Non-pigmented ciliary epithelial cell (primary cell): ENCODE measurements at regions not wholly inside any gene's neighbourhood (a gene's known extent, or its start where the extent isn't known, plus 50 kb on each side); places are given as distances from the start of the nearest gene placed in this dataset.
A peak's percentile ranks its signal among the peaks of the same experiment; 100 is the strongest.

ENCODE experiments used
- DNase-seq: peaks from one replicate; pipeline ENCODE4 v3.0.0-alpha.2; 2010; ENCODE audit warnings: low read depth

DNA sequence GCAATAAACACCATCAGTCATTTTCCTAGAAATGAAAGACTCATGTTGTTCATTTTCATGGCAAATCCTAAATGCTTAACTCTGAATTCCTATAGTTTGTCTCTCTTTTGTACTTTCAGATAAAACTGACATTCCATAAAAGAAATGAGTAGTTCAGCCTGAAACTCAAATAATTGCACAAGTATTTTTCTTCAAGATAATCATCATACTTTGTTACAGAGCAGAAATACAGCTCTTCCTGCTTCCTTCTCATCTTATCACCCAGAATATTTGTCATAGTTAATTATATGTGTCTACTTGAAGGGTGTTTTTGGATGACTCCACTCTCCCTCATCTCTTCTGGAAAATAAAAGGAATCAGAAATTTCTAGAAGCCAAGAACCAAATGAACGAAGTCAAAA, 141.1 kb downstream of the HNMT start:
- no peak for DNase-seq

DNA sequence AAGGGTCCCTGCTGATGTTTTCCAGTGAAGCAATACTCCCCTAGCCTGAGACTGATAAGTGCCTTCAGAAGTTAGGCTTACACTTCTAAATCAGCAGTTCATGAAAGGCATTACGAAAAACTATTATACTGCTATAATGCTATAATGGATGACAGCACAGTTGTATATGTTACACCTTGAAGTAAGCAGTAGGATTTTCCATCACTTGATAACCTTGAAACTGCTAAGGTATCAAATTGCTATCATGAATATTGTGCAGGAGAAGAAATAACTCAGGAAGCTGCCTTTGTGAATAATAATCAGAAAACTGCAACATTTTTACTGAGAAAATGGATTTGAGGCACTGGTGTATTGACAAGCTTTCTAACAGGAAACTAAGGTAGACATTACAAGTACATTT, 142.3 kb downstream of the HNMT start:
- no peak for DNase-seq

DNA sequence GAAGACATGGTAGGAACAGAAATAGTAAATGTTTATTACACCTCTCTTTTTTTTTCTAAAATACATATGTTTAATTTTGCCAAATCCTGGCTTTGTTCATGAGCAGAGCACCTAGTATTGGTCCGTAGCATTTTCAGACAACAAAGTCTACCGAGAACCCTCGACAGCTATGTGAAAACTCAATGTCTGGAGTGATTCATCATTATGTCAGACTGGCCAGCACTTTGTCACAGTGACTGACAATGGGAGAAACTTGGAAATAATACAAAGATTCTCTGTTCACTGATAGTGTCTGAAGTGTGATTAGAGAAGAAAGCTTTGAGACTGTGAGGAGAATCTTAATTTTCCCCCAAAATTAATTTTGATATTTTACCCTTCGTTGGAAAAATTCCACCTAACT, 143.0 kb downstream of the HNMT start:
- DNase-seq: no peak

DNA sequence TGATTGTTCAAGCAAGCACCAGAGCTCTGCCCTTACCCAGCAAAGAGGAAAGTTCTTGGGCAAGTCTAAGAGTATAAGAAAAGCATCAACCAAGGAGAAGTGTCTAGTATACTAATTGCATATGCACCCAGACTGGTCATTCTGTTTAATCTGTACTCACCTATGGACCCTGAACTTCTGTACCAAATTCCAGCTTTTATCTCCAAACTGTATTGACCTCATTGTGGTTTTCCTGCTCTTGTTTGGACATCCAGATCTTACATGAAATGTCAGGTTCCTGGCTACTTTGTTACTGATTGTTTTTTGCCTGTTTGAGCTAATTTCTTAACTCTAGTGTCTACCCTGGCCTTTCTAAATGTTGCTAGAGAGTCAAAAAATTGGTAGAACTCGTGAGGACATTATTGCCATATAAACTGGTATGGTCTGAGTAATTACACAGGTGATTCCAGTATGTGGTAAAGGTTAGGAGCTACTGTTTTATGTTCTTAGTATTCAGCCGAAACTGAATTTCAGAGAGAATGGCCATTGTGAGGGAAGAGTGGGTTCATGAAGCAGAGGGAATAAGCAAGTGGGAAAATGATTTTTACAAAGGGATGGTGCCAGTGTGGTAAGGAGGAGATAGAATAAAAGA, 146.3 kb downstream of the HNMT start:
- no peak for DNase-seq

DNA sequence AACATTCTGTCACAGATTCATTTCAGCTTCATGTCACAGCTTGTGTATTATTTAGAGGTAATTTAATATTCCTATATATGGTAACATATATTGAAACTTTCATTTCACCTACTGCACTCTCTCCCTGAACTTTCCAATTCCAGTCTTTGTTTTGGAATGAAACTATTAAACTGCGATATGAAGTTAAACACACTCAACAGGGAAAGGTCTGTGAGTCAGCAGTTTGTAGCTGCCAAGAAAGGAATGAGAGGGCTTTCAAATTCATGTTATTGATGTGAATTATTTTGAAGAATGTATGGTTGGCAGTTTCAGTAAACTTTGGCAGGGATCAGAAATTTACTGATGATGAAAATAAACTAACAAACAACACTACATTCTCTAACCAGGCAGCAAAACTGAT, 148.3 kb downstream of the HNMT start:
- no peak for DNase-seq

DNA sequence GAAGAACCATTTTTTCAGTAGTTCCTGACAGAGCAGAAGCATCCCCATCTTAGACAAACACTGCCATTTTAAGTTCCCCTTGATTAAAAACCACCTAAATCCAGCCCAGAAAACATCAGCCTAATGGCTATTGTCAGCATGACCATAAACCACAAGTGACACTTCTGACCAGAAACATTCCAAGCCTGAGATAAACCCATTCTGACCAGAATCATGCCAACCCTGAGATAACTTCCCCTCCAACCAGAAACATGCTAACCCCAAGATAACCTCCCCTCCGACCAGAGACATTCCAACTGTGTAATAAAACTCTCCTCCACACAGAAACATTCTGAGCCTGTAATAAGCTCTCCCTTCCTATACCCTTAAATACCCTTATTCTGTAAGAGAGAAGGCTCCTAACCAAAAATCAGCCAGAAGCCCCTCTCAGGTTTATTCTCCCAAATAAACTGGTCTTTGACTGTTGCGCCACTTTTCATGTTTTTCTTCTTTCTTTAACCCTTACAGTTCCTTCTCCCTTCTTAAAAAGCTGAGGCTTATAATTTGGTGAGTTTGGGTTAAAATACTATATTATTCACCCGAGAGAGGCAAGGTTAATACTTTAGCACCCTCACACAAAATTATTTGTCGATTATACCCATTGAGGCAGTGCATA, 149.7 kb downstream of the HNMT start:
- DNase-seq: no peak

DNA sequence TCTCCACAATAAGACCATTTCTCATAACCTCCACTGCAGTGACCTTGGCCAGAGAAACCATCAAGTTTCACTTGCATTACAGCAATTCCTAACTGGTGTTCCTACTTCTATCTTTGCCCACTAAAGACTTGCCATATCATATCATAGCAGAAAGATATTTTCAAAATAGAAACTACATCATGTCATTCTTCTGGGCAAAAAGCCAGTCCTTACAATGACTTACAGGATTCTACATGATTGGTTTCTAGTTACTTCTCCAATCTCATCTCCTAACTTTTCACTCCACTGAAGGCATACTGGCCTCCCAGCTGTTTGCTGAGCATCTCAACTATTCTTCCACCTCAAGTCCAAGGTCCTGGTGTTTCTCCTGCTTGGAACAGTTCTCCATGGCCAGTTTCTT, 151.4 kb downstream of the HNMT start:
- DNase-seq: peak; percentile 23

DNA sequence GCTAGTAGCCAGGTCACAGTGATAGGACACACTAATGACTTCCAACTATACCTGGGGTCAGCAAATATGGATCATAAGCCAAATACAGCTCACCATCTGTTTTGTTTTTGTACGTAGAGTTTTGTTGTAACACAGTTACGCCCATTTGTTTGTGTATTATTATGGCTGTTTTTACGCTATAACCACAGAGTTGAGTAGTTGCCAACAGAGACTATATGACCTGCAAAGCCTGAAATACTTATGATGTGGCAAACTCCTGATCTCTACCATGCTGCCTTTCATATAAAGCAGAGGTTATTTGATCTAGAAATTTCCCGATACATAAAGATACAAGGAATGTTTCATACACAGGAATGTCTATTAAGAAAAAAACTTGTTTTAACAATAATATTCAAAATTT, 152.2 kb downstream of the HNMT start:
- DNase-seq: no peak

DNA sequence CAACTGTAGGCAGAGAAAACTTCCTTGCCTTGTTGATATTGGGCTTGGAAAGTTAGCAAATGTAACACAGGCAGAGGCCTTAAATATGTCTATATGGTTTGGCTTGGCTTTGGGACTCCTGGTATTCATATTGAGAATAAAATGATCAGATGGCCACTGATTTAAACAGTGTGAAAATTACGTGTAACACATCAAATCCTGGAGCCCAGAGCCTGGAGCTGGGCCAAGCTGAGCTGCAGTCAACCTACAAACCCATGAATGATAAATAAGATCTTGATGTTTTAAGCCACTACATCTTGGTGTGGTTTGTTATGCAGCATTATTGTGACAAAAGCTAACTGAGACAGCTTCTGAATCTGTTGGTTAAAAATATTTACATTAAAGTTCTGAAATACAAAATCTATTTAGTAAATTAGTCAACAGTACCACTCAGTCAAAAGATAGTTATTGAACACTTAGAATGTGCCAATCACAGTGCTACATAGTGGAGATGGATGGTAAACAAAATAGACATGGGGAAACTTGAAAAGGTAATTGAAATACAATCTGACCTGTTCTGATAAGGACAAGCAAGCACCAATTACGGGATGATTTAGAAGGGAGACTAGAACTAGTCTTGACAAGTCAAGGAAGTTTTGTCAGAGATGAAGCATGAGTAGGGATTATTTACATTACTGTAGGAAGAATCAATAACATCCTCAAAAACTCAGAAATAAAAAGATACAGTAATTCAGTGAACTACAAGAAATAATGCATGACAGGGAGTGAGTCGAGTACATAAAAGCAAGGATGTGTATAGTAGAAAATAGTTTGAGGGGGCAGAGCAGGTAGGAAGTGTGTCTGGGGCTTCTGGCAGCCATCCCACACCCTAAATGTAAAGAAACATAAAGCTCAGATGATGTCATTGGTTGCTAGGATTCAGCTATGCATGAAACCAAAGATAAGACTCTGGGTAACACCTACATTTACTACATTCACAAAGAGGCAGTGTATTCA, 157.7 kb downstream of the HNMT start:
- no peak for DNase-seq

DNA sequence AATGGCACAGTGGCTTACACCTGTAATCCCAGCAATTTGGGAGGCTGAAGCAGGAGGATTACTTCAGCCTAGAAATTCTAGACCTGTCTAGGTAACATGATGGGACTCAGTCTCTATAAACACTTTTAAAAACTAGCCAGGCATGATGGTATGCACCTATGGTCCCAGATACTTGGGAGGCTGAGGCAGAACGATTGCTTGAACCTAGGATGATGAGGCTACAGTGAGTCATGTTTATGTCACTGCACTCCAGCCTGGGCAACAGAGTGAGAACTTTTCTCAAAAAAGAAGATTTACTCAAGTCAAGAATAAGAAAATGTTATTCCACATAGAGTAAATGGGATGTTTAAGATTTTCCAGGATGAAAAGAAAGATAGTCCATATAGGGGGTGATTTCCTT, 158.6 kb downstream of the HNMT start:
- DNase-seq: no peak

DNA sequence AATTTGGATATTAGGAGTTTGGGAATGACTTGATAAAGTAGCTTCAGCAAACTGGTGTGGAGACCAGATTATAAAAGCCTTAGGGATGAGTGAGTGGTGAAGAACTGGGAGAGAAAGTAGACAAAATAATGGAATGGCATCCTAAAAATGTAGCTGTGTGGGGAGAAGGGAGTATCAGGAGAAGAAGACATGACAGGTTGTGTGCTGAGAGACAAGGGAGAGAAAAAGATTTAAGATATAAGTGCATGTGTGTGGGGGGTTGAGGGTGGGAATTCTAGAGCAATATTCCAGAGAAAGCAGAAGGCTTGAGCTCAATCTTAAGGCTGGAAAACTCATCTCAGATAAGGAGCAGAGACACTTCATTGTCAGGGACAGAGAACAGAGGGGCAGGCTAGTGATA, 159.5 kb downstream of the HNMT start:
- DNase-seq: no peak

DNA sequence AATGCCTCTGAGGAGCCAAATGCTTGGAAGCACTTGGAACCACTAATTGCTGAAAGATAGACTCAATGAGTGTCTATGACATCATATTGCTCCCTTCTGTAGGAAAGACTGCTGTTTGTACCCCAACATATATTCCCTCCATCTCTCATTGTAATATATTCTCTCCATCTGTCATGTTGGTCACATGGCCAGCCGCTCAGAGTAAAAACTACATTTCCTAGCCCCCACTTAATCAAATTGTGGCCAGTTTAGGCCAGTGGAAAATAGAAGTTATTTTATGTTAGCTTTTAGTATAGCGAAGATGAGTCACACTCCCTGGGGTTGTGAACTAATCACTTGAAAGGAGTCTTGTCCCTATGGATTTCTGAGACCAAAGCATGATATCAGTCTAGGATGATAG, 160.2 kb downstream of the HNMT start:
- no peak for DNase-seq

DNA sequence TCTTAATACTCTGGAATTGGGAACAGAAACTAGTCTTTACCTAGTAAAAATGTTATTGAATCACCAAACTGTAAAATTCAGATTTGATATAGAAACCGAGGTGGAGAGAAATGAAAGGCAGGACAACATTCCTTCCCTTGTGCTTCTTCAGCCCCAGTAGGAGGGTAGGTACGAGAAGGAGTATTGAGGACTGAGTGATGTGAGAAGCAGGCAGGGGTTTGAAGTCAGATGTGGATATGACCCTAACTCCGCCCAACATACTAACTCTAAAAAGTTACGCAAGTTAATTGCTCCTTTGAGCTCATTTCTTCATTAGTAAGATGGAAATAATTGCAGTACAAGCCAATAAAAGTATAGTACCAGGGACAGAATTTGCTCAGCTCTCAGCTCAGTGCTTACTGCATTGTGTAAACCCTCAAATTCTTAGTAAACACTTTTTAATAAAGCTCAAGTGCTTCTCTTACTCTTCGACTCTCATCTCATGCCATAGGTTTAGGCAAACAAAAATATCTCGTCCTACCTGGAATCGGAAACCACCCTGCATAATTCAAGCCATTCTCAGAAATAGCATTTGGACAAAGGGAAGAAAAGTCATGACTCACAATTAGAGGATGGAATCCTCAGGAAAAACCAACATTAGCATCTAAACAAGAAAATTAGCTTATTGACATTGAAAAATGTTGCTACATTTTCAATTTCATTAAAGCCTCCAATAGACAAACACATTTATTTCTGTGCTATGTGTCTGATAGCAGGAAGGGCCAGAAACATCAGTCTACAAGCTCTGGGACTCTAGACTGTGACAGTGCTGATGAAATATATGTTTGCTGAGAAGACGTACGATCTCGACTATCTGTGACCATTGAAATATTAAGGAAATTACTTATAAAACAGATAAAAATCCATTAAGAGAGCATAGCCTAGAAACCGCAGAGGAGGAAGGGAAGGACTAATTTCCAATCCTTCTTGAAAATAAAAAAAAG, 161.3 kb downstream of the HNMT start:
- DNase-seq: no peak

DNA sequence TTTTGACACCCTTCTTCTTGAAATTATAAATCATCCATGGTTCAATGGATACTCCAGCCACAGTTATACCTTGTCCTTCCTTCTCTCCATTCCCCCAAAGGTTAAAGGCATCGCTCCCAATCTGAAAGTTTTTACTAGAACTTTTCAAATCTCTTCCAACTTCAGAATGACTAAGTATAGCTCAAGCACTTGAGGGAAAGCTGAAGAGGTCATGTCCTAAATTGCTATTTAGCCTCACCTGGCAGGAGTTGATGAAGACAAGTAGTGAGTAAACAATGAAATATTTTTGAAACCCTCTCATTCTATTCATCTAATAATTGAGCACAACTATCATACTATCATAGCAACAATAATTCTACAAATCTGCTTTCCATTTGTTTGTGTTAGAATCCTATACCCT, 167.8 kb downstream of the HNMT start:
- DNase-seq: no peak

DNA sequence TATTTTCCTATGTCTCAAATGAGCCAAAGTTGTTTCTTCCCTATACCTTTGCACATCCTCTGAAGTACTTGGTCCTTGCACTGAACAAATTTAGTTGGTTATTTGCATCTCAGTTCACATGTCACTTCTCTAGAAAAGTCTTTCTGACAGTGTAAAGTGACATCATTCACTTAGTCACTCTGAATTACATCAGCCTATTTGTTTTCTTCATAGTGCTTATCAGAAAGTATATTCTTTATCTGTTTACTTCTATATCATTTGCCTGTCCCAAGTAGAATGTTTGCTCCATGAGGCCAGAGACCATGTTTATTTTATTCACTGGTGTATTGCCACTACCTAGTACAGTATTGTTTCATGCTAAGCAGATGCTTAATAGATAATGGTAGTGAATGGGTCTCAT, 173.7 kb downstream of the HNMT start:
- DNase-seq: no peak

DNA sequence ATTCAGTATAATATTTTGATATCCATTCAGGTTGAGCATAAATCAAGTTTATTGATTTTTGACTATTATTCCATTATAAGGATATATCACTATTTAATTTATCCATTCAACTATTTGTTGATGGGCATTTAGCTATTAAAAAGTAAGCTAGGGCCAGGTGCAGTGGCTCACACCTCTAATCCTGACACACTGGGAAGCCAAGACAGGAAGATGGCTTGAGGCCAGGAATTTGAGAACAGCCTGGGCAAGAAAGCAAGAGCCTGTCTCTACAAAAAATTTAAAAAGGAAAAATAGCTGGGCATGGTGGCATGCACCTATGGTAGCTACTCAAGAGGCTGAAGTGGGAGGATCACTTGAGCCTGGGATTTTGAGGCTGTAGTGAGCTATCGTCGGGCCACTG, 183.5 kb downstream of the HNMT start:
- DNase-seq: no peak

DNA sequence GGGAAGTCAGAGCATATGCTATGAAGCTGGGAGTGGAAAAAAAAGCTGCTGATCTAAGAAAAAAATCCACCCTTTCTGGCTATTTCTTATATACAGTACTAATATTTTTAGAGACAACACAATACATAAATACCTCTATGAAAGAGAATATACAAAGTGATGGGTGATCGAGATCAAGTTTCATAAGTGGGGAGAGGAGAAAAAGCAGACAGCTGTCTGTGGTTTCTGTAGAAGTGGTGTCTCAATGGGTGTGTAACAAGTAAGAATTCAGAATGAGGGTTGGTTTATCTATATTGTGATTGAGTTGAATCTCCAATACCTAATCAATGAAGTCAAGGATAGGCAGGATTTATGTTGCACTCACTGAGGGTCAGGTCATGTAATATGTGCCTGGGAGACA, 191.0 kb downstream of the HNMT start:
- DNase-seq: no peak

DNA sequence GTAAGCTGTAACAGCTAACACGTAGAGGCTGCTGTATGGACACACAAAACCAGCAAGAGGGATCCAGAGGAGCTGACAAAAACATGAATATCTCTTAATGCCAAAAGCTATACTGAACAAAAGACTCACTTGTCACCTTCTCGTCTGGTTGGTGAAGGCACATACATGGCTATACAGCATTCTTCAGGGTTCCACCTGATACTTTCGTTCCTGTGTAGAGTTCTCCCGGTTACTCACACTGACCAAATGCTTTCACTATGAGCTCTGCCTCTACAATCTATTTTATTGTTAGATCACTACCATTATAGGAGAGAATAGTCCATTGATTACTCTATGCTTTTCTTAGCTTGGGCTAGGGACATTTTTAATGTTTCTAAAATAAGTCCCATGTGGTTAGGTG, 193.1 kb downstream of the HNMT start:
- DNase-seq: no peak

DNA sequence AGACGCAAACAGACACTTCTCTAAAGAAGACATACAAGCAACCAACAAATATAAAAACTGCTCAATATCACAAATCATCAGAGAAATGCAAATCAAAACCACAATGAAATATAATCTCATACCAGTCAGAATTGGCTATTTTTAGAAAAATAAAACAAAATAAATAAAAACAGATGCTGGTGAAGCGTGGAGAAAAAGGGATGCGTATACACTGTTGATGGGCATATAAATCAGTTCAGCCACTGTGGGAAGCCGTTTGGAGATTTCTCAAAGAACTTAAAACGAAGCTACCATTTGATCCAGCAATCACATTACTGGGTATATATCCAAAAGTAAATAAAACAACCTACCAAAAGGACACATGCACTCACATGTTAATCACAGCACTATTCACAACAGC, 206.2 kb downstream of the HNMT start:
- DNase-seq: no peak

DNA sequence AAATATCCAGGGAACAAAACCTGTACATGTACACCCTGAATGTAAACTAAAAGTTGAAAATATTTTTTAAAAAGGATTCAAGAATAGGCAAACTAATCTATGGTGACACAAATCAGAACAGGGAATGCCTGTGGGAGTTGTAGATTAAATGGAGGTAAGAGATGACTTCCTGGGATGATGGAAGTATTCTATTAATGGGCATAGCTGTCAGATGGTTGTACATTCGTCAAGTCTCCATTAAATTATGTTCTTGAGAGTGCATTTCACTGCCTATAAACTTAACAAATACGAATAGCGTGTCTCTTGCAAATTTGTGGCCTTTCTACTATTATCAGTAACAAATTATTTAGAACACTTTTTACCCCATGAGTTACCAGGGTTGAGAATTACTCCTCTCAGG, 207.0 kb downstream of the HNMT start:
- DNase-seq: no peak

DNA sequence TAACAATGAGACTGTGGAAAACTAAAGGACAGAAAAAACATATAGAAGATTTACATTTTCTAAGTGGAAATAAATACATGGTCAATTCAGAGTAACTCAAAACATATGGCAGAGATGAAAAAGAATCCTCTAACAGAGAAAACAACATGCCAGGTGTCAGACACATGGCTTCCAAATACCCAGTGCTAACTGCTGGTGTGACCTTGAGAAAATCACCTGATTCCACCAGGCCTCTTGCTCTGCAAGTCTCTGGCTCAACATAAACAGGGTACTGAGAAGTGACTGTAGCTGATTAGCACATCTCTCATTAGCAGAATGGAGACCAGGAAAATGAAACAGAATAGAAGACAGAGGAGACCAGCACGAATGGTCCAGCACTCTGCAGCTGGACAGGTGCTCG, 210.8 kb downstream of the HNMT start:
- no peak for DNase-seq

DNA sequence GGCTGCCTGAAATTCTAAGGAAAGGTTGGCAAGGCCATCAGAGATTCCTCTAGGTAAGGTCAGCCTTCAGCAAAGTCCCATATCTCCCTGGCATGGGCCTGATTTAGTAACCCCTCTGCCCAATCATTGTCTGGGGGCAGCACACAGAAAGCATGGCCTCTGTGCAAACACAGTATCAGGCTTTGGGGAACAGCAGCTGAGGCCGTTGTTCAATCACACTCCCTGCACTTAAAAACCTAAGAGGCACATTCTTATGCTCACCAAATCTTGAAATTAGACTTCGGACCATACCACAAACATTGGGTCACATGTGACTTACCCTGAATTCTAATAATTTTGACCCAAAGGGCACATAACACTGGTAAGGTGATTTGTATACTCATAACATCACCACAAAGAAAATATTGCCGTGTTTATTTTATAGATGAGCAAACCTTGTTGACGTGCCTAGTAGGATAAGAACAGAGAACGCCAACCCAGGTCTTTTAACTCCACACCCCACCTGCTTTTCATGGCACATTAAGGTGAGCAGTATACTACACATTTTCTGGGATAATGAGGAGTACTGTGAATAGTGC, 212.7 kb downstream of the HNMT start:
- DNase-seq: no peak
